GDM1 (cell line): ENCODE measurements at regions not wholly inside any gene's neighbourhood (a gene's known extent, or its start where the extent isn't known, plus 50 kb on each side); places are given as distances from the start of the nearest gene placed in this dataset.
"Not testable (repeated sequence)": the region's sequence is repeated elsewhere in the genome, so short reads cannot be mapped to it uniquely, and the experiment has no call there.

Experiments
- DNase-seq: peaks from one replicate; lab custom pipeline; 2025; lab: John Stamatoyannopoulos, UW

DNA sequence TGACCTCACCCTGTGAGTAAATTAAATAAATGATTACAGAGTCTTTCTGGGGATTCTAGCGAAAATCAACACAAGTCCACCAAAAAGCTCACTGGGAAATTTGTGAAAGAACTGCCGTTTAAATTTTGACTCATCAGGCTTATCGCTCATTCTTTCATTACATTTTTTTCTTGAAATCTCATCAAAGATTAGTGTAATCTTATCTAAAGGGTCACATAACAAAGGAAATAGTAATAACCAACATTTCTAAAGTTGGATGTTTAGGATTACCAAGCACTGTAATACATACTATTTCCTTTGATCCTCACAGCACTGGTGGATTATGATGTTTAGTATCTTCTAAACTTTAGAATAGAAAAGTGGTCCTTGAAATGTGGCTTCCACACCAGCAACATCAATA lies 111.1 kb upstream of the CBLB start:
- DNase-seq, result no peak

DNA sequence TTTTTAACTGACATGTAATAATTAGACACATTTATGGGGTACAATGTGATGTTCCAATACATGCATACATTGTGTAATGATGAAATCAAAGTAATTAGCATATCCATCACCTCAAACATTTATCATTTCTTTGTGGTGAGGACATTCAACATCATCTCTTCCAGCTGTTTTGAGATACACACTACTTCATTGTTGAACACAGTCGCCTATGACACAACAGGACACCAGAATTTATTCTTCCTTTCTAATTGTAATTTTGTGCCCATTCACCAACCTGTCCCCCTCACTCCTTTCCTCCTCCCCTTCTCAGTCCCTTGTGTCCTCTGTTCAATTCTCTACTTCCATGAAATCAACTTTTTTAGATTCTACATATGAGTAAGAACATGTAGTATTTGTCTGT lies 113.4 kb upstream of the CBLB start:
- no peak for DNase-seq

GRCh38 chr3:105984837-105985236 lies 116.0 kb upstream of the CBLB start:
- DNase-seq, result no peak

DNA sequence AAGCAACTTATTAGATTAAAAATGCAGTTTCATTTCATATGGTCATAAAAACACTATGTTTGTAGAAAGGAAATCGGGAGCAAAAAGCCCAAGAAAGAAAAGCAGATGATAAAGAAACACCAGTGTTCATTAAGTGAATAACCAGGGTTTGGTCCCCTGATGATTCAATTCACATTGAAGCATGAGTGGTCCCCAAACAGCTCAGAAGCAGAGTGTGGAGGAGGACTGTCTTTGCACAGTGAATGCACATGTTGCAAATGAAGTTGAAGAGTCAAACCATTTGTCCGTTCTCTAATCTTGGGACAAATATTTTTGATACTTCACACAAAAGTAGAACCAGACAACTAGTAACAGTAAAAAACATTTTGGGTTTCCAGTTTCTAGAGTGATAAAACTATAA lies 117.5 kb upstream of the CBLB start:
- DNase-seq, result not testable (repeated sequence)

DNA sequence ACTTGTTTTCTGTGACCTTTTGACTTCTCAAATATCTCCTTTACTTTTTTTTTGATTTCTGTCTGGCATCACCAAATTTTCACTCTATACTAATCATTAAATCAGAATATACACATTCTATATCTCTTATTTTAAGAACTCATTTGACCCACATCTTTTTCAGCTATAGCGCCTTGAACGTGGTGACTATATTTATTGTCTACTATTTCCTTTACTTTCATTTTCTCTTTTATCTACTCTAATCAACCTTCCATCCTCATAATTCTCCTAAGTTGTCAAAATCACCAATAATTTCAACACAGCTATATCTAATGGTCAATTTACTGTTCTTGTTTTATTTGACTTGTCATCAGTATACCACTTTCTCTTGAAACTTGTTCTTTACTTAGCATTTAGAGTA lies 119.0 kb upstream of the CBLB start:
- no peak for DNase-seq

DNA sequence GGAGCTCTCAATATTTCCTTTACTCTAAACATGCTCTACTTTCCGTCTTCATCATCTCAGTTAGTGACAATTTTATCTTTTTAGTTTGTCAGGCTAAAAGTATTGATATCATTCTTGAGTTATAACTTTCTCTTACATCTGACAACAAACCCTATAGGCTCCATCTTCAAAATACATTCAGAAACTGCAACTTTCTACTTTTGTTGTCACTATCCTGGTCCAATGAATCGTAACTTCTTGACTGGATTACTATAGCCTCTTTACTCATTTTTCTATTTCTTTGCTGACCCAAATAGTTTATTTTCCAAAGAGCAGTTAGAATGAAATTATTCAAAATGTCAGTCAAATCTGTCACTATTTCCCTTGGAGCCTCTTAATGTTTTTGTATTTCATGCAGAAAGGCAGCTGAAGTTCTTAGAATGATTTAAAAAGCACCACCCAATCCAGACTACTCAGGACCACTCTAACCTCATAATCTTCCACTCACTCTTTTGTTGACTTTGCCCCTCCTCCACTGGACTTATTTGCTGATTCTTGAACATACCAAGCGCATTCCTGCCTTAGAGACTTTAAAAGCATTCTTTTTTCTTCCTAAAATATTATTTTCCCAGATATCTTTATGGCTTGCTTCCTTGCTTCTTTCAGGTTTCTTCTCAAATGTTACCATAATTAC lies 119.9 kb upstream of the CBLB start:
- no peak for DNase-seq

GRCh38 chr3:105996781-105997180 lies 128.0 kb upstream of the CBLB start:
- no peak for DNase-seq

GRCh38 chr3:105997466-105997799 lies 128.6 kb upstream of the CBLB start:
- DNase-seq, result no peak

- no peak for DNase-seq
Observed at GRCh38 chr3:105997800-105998526, 129.2 kb upstream of the CBLB start.

GRCh38 chr3:105999856-106000255 lies 131.0 kb upstream of the CBLB start:
- no peak for DNase-seq

DNA sequence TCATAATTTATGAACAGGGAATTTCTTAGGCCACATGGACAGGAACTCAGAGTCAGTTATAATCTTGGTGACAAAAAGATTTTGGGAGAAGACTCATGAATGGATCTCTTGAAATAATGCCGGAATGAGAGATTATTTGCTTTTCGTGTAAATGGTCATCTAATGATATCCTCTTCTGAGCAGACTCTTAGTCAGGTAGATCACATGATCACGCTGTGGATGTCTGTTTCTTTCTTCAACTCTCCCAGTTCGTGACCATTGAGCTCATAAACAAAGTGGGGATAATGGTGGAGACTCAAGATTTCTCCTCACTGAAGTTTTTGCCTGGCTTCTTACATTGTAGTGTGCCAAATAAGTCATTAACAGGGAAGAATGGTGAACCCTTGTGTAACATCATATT lies 133.1 kb upstream of the CBLB start:
- no peak for DNase-seq

DNA sequence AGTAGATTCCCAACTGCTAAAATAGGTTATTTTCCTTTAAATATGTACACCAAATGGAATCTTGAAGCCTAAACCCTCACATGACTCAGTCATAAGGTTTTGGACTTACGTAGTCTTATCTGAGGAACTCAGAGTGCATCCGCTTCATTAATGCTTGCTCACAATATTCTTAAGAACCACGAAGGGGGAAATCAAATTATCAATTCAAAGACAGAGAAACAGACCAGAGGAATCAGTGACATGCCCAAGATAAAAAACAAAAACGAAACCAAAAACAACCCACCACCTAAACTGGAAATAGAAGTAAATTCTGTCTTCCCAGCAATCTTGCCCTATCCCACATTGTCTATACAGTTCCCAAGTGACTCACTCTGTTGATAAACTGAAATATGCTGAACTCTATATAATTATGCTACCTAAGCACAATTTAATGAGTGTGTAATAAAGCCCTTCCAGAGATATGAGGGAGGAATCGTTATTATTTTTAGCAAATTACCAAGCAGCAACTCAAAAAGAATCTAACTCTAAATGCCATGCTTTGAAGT lies 135.4 kb upstream of the CBLB start:
- no peak for DNase-seq

DNA sequence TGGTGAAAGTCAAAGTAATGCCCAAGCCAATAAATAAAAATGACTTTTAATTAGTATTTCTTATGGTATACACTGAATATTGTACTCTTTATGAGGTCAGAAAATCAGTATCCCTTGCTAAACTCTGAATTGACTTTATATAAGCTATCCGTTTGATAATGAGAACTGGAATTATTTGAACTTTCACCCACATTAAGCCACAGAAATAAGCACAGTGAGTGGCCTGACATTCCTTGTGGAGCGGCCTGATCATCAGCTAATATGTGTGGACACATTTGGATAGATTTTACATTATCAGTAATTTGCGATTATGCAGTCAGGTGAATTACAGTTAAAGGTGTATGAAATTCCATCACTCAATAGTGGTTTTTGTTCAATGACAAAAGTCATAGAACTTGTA lies 136.0 kb upstream of the CBLB start:
- no peak for DNase-seq

GRCh38 chr3:106006001-106006400 lies 137.2 kb upstream of the CBLB start:
- DNase-seq, result no peak

DNA sequence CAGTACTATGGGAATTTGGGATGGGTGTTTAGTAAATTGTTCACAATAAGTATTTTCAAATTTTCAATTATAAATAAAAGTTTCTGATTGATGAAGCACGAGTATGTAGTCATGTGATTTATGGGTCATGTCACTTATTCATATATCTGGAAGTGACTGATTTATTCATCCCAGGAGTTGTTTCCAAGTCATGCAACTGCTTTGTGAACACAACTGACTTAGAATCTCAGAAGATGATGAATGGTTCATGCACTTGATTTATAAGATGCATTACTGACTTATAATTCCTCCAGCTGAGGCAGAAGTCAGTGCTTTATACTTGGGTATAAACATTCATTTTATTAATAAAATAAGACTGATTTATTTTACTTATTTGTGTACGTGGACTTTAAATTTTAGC lies 137.8 kb upstream of the CBLB start:
- DNase-seq, result no peak

DNA sequence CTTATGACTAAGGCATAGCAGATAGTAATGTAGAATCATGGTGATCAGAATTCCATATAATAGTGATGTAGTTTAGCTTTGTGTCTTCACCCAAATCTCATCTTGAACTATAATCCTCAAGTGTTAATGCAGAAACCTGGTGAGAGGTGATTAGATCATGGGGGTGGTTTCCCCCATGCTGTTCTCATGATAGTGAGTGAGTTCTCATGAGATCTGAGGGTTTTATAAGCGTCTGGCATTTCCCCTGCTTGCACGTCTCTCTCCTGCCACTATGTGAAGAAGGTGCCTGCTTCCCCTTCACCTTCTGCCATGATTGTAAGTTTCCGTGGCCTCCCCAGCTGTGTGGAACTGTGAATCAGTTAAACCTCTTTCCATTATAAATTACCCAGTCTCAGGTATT lies 138.7 kb upstream of the CBLB start:
- DNase-seq, result no peak

DNA sequence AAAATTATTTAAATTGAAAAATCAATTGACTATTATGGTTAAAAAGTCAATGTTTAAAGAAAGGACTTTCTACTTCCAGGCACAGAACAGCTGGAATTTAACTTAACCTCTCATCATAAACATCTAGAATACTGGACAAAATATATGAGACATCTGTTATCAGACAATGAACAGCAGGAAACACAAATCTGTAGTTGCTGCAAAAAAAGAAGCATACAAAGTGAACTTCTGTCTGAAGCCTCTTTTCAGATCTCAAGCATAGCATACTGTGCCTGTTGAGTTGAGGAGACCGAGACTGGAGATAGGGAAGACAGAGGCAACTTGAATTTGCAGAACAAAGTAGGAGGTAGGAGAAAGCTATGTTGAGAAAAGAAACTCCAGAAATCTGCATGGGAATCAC lies 140.0 kb upstream of the CBLB start:
- DNase-seq, result no peak

- no peak for DNase-seq
Observed at GRCh38 chr3:106010829-106011228, 142.0 kb upstream of the CBLB start.

- DNase-seq, result no peak
Observed at GRCh38 chr3:106013971-106014370, 145.2 kb upstream of the CBLB start.

GRCh38 chr3:106014518-106014917 lies 145.7 kb upstream of the CBLB start:
- DNase-seq, result no peak

GRCh38 chr3:106014971-106015370 lies 146.2 kb upstream of the CBLB start:
- DNase-seq, result no peak

DNA sequence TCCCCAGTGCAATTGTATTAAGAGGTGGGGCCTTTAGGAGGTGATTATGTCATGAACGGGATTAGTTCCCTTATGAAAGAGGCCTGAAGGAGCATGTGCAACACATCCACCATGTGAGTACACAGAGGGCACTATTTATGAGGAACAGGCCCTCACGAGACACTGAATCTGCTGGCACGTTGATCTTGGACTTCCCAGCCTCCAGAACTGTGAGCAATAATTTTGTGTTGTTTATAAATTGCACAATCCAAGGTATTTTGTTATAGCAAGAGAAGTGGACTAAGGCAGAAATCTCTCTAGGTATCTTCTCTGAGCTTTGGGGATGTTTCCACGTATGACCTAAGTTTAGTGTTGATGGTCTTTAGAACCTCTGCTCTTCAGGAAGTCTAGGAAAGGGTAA lies 149.3 kb upstream of the CBLB start:
- DNase-seq, result no peak

DNA sequence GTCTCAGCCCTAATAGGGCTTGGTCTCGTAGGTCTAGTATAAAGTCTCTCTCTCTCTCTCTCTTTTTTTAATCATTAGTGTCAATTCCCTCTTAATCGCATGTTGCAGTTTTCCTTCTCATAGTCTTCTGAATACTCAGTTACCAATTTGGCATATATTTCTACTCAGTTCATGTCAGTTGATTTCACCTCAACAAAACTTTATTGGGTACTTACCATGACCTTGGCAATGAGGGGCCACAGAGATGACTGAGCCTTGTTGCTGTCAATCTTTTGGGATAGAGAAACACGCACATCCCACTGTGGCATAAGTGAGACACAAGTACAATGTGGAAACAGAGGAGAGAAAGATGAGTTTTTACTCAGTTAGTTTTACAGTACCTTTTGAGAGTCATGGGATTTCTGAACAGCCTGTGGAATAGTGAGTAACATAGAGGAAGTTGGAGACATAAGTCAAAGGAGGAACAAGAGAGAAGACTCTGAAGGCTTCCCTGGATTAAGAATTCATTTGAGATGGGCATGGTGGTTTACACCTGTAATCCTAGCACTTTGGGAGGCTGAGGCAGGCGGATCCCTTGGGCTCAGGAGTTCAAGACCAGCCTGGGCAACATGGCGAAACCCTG lies 150.2 kb upstream of the CBLB start:
- DNase-seq, result no peak
